HepG2 (cell line): ENCODE measurements at regions not wholly inside any gene's neighbourhood (a gene's known extent, or its start where the extent isn't known, plus 50 kb on each side); places are given as distances from the start of the nearest gene placed in this dataset.
A peak's percentile ranks its signal among the peaks of the same experiment; 100 is the strongest.

Experiments used
- ARHGAP35 ChIP-seq: sonication (generic); formaldehyde crosslinking; IDR thresholded peaks from 2 replicates; pipeline ENCODE4 v1.9.0; 2022; ENCODE audit warnings: mild to moderate bottlenecking, inconsistent platforms, moderate library complexity, missing genetic modification reagents, borderline replicate concordance
- HBP1 ChIP-seq: IDR thresholded peaks from 2 replicates; pipeline ENCODE4 v1.6.1; 2016; ENCODE audit warnings: low read depth, control low read depth
- HDAC2 ChIP-seq: sonication (generic); formaldehyde crosslinking; IDR thresholded peaks from 2 replicates; pipeline ENCODE4 v1.4.0; 2020; ENCODE audit warnings: missing genetic modification reagents
- MAFG ChIP-seq: sonication (generic); formaldehyde crosslinking; IDR thresholded peaks from 2 replicates; pipeline ENCODE4 v1.5.1; 2020; ENCODE audit warnings: mild to moderate bottlenecking, missing genetic modification reagents
- MAZ ChIP-seq, 2 experiments: sonication (generic) in 1 of 2; formaldehyde crosslinking in 1 of 2; IDR thresholded peaks; 2 replicates each; pipeline versions ENCODE4 v1.5.0 to v1.6.1; 2012 to 2020; ENCODE audit warnings: low read depth in 2 of 2, mild to moderate bottlenecking in 2 of 2, borderline replicate concordance in 1 of 2, improper control_type of control experiment in 1 of 2, low read length in 1 of 2, missing genetic modification reagents in 1 of 2, moderate library complexity in 1 of 2
- MED13 ChIP-seq: sonication (generic); formaldehyde crosslinking; IDR thresholded peaks from 2 replicates; pipeline ENCODE4 v1.5.0; 2020; ENCODE audit warnings: missing genetic modification reagents
- NFYB ChIP-seq: sonication (generic); formaldehyde crosslinking; IDR thresholded peaks from 2 replicates; pipeline ENCODE4 v1.4.0; 2020; ENCODE audit warnings: missing genetic modification reagents
- NFYC ChIP-seq: IDR thresholded peaks from 2 replicates; pipeline ENCODE4 v1.6.1; 2016; ENCODE audit warnings: missing genetic modification reagents, missing compliant biosample characterization
- PAX8 ChIP-seq: sonication (generic); formaldehyde crosslinking; IDR thresholded peaks from 2 replicates; pipeline ENCODE4 v1.8.0; 2022; ENCODE audit warnings: mild to moderate bottlenecking, missing genetic modification reagents, borderline replicate concordance
- RAD21 ChIP-seq: fragments of 450-650 bp; formaldehyde crosslinking; IDR thresholded peaks from 2 replicates; pipeline ENCODE4 v1.5.0; 2020; ENCODE audit warnings: mild to moderate bottlenecking
- SKIL ChIP-seq: sonication (generic); formaldehyde crosslinking; IDR thresholded peaks from 2 replicates; pipeline ENCODE4 v1.8.0; 2022; ENCODE audit warnings: missing genetic modification reagents, mild to moderate bottlenecking, moderate library complexity, borderline replicate concordance
- SMC3 ChIP-seq: IDR thresholded peaks from 2 replicates; pipeline ENCODE4 v1.6.1; 2011; ENCODE audit warnings: low read length, improper control_type of control experiment
- U2AF2 ChIP-seq: fragments of 200-400 bp; formaldehyde crosslinking; IDR thresholded peaks from 2 replicates; pipeline ENCODE4 v1.6.1; 2017; ENCODE audit warnings: low read depth, mild to moderate bottlenecking, low read length
- ZHX1 ChIP-seq: sonication (generic); formaldehyde crosslinking; IDR thresholded peaks from 2 replicates; pipeline ENCODE4 v1.8.1; 2022; ENCODE audit warnings: low read depth, mild to moderate bottlenecking, missing genetic modification reagents
- ZNF160 ChIP-seq: sonication (generic); formaldehyde crosslinking; IDR thresholded peaks from 2 replicates; pipeline ENCODE4 v1.8.0; 2022; ENCODE audit warnings: mild to moderate bottlenecking, inconsistent platforms, missing genetic modification reagents
- ZNF382 ChIP-seq: sonication (generic); formaldehyde crosslinking; IDR thresholded peaks from 2 replicates; pipeline ENCODE4 v1.5.0; 2020; ENCODE audit warnings: missing genetic modification reagents, mild to moderate bottlenecking, borderline replicate concordance
- ZNF777 ChIP-seq: sonication (generic); formaldehyde crosslinking; IDR thresholded peaks from 2 replicates; pipeline ENCODE4 v1.4.0; 2020; ENCODE audit warnings: missing genetic modification reagents
- ZNF839 ChIP-seq: sonication (generic); formaldehyde crosslinking; IDR thresholded peaks from 2 replicates; pipeline ENCODE4 v1.4.0; 2020; ENCODE audit warnings: missing genetic modification reagents, mild to moderate bottlenecking, borderline replicate concordance
- ZNF891 ChIP-seq: sonication (generic); formaldehyde crosslinking; IDR thresholded peaks from 2 replicates; pipeline ENCODE4 v1.5.0; 2020; ENCODE audit warnings: mild to moderate bottlenecking, missing genetic modification reagents
- TF ChIP-seq, protein P1 (sequence below): sonication (generic); formaldehyde crosslinking; IDR thresholded peaks from 2 replicates; pipeline ENCODE4 v1.9.0; 2021; ENCODE audit warnings: missing genetic modification reagents, borderline replicate concordance

DNA sequence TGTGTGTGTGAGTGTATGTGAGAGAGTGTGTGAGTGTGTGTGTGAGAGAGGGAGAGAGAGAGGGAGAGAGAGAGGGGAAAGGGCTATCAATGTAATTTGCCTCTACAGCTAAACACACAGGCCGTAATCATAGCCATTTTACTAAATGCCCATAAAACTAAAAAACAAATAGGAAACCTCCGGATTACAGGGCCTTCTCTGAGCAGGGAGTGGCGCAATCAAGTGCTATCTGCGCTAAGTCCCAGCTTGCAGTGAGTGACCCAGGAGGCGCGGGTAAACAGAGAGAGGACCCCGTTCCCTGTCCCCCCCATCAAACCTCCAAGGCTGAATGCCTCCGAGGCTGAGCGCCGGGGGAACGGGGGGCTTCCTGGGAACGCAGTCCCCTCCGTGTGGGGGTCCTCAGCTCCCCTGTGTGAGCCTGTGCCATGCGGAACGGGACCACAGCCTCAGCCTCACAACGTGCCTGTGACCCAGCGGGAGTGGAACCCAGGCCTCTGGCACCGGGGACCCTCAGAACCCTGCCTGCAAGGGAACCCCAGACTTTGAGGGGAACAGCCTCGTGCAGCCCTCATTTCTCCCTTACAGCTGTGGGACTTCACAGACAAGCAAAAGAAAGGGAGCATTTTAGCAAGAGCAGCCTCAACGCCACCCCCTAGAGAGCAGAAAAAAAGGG, 54.7 kb upstream of the ID2 start (continued):
- 0 out of 2 replicates have a peak, but pooled peaks have one; percentile 69 for TF ChIP-seq HBP1 (CRISPR knock-in tag)
- TF ChIP-seq ZNF382 (CRISPR knock-in tag), result no peak
- peak; percentile 25; the same call in 1 of the 2 replicates for TF ChIP-seq SMC3
- no peak for TF ChIP-seq ZNF160 (CRISPR knock-in tag)
- TF ChIP-seq ZHX1 (CRISPR knock-in tag), result 0 out of 2 replicates have a peak, but pooled peaks have one; percentile 33
- TF ChIP-seq, protein P1, sequence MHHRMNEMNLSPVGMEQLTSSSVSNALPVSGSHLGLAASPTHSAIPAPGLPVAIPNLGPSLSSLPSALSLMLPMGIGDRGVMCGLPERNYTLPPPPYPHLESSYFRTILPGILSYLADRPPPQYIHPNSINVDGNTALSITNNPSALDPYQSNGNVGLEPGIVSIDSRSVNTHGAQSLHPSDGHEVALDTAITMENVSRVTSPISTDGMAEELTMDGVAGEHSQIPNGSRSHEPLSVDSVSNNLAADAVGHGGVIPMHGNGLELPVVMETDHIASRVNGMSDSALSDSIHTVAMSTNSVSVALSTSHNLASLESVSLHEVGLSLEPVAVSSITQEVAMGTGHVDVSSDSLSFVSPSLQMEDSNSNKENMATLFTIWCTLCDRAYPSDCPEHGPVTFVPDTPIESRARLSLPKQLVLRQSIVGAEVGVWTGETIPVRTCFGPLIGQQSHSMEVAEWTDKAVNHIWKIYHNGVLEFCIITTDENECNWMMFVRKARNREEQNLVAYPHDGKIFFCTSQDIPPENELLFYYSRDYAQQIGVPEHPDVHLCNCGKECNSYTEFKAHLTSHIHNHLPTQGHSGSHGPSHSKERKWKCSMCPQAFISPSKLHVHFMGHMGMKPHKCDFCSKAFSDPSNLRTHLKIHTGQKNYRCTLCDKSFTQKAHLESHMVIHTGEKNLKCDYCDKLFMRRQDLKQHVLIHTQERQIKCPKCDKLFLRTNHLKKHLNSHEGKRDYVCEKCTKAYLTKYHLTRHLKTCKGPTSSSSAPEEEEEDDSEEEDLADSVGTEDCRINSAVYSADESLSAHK, result no peak
- TF ChIP-seq SKIL (CRISPR knock-in tag), result no peak
- peak; percentile 17; the same call in 1 of the 2 replicates for TF ChIP-seq HDAC2 (CRISPR knock-in tag)
- TF ChIP-seq NFYB (CRISPR knock-in tag), result no peak
- no peak for TF ChIP-seq MAZ (IDR thresholded peaks at IDR 0.05; ENCODE audit: borderline replicate concordance, low read depth, low read length)
- peak; percentile 46 for TF ChIP-seq MAZ (CRISPR knock-in tag; IDR thresholded peaks at IDR 0.05; ENCODE audit: low read depth)
- TF ChIP-seq MAFG (CRISPR knock-in tag), result no peak
- no peak for TF ChIP-seq NFYC (CRISPR knock-in tag)
- TF ChIP-seq U2AF2, result no peak
- TF ChIP-seq RAD21 (CRISPR knock-in tag), result no peak; the same call in 1 of the 2 replicates
- TF ChIP-seq ARHGAP35 (CRISPR knock-in tag), result no peak
- no peak for TF ChIP-seq PAX8
- no peak for TF ChIP-seq ZNF839 (CRISPR knock-in tag)
- no peak for TF ChIP-seq ZNF891
- TF ChIP-seq MED13 (CRISPR knock-in tag), result no peak
- TF ChIP-seq ZNF777 (CRISPR knock-in tag), result no peak
